T-helper 1 cell treated with Interleukin-12 subunit alpha and Interleukin-12 subunit beta and Interleukin-4 antibody, amounts not matched to agents 30 ng/mL and 1 ng/mL, for 36 hours (primary cell): ENCODE measurements at regions not wholly inside any gene's neighbourhood (a gene's known extent, or its start where the extent isn't known, plus 50 kb on each side); places are given as distances from the start of the nearest gene placed in this dataset.
"Not testable (repeated sequence)": the region's sequence is repeated elsewhere in the genome, so short reads cannot be mapped to it uniquely, and the experiment has no call there.

Experiments
- intact Hi-C: fragments of 100-400 bp; cut with micrococcal nuclease; formaldehyde crosslinking; loops from one replicate; pipeline ENCODE4 v1.15.1; 2024

GRCh38 chr9:7739595-7739994 lies 60.0 kb downstream of the DMAC1 start:
- intact Hi-C loops = no loop called here

DNA sequence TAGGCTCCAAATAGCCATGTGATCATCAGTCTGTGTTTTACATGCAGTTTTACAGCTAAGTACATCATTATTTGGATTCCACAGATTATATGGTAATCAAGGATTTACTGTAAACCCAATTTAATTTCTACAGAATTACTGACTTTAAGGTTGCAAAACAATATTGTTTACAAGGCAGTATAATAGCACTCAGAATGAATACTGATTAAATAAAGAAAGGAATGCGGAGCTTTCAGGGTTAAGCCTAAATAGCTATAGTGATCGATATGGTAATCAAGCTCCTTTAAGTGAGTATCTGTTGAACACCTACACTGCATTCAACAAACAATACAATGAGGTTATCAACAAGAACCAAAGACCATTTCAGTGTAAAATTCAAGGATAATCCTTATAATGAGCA lies 64.3 kb downstream of the DMAC1 start:
- intact Hi-C loops = no loop called here

- intact Hi-C loops = no loop called here
These were observed 69.5 kb downstream of the DMAC1 start for GRCh38 chr9:7730164-7730445.

DNA sequence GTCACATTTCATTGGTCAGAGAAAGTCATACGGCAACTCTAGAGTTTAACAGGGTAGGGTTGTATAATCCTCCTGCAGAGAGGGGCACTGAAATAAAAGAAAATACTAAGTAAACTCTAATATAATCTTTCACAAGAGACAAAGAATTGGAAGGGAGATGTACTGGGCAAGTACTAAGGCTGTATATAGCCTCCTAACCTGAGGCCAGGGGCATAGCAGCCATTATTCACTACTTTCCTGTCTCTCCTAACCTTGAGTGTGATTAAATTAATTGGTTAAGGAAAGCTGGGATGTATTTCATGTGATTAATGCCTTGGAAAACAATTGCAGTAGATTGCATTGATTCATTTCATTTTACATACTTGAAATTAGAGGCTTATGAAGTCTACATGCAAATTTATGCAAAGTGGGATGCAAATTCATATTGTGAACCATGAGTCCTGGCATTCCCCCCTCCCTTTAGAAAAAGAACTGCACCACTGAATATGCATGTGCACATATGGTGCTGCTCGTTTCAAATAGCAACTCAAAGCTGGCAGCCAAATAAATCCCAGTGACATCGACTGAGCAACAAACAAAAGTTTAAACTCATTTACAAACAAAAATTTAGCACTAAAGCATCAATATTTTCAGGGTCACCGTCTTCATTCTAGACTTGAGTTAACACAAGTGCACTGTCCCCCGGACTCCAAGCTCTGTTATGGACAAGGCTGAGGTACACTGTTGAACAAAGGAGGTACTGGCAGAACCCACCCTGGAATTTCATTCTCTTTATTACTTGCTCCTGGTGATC lies 70.0 kb downstream of the DMAC1 start:
- intact Hi-C loops = no loop called here

DNA sequence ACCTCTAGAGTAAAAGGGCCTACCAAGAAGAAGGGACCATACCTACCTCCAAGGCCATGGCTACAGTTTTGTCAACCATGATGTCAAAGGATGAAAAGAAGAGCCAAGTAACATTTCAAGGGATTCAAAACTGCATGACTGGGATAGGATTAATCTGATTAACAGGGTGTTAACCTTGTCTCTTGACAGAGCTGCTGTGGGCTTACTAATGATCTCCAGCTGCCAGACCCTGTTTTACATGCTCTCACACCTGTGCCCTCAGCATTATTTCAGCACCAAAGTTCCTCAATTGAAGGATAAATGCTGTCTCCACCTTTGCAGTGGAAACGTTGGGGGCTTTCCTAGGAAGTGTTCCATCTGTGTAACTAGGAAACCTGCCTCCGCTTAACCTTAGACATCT lies 78.3 kb downstream of the DMAC1 start:
- intact Hi-C loops = no loop called here

GRCh38 chr9:7713088-7713487 lies 86.5 kb downstream of the DMAC1 start:
- intact Hi-C loops = not testable (repeated sequence)

DNA sequence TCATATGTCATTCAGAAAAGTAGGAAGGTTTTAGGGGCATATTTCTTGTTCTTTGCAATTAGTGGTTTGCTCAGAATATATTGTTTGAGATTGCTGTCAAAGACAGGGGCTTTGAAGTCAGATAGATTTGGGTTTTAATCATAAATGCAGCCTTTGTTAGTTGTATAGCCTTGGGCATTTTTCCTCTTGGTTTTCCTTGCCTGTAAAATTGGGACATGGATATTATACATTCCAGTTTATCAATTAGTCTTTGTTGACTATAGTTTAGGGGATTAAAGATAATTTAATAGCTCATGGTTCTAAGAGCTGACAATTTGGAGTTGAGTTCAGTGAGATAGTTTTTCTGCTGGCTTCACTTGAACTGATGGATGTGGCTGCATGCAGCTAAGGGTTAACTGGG lies 88.9 kb downstream of the DMAC1 start:
- intact Hi-C loops = no loop called here

GRCh38 chr9:7707934-7708333 lies 91.6 kb downstream of the DMAC1 start:
- intact Hi-C loops = no loop called here

DNA sequence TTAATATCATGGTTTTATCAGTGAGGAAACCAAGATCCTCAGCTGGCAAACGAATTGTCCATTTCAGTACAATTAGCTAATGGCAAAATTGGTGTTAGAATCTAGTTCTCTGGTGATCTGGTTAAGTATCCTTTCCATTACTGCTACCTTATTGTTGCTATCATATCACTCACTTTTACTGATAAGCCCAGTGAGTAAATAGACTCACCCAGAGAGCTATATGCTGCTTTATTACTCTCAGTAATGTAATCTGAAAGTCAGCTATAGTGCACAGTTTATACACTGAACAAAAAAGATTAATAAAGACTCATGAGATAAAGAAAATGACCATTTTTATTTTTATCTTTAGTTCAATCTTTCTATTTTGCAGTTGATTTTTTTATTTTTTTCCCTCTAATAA lies 95.0 kb downstream of the DMAC1 start:
- intact Hi-C loops = no loop called here

GRCh38 chr9:7691909-7692308 lies 107.7 kb downstream of the DMAC1 start:
- intact Hi-C loops = no loop called here

GRCh38 chr9:7690014-7690413 lies 109.6 kb downstream of the DMAC1 start:
- intact Hi-C loops = no loop called here

DNA sequence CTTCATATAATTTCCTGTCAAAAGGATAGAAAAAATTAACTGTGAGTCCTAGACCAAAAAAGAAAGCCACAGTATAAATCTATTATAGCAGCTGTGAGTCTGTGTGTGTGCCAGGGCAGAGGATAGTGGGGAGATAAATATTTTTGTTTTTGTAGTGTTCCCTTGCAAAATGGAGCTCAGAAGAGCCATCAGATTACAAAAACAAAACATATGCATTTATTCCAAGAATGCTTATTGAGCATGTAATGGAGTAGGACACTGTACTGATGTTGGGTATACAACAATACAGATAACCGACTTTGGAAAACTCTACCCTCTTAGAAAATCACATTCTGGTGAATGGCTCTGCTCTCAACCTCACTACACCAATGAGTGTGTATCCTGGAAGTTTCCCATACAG lies 111.0 kb downstream of the DMAC1 start:
- intact Hi-C loops = no loop called here

GRCh38 chr9:7676609-7677156 lies 122.9 kb downstream of the DMAC1 start:
- intact Hi-C loops = no loop called here

- intact Hi-C loops = no loop called here
These were observed 127.7 kb downstream of the DMAC1 start for GRCh38 chr9:7671847-7672246.

DNA sequence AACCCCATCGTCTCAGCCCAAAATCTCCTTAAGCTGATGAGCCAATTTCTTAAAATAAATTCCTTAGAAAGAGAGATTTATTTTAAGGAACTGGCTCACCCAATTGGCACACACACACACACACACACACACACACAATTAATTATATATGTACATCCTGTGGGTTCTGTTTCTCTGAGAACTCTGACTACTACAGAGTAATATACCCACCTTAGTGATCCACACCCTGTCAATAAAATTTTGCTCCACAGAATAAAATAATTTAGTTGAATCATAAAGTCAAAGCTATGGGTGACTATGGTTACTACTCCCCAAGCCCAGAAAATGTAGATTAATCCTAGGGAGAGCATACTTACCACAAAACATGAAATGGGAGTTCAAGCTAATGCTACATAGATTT lies 131.0 kb downstream of the DMAC1 start:
- intact Hi-C loops = no loop called here

DNA sequence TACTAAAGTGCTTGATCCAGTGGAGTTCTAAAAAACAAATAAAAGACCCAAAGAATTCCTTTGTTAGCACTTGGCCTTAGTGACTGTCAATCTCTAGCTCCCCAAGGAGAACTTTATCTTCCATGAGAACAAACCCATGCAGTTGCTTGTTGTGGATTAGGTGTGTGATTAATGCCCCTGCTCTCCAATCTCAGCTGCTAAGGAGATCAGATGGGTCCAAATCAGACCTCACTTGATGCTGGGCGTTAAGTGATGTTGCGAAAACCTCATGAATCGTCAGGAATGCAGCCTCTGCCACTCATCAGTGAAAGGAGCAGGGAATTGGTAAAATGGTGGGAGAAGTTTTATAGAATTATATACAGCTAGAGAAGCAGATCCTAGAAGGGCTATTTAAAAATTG lies 133.7 kb downstream of the DMAC1 start:
- intact Hi-C loops = no loop called here

DNA sequence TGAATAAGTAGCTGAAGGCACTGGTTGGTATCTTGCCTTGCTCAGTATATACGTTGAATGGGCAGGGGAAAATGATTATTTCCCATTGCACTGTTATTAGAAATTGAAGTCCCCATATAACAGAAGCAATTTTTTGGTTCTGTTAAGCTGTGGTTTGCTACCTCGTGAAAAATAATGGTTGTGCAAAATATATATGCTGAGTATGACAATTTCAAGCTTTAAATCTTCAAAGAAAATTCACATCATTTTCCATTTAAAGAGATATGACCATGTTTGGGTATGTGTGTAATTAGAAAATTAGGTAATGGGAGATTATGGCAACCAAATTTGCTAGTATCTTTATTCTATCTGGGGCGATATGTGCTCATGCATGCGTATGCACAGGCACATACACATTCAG lies 139.8 kb downstream of the DMAC1 start:
- intact Hi-C loops = loop anchor here (10.0 kb wide), 1 partner anchor 835 kb away; no protein-coding TSS in a partner anchor

- intact Hi-C loops = loop anchor here (1.0 to 10.0 kb wide), 3 partner anchors 86 to 832 kb away; no protein-coding TSS in a partner anchor
These were observed 142.9 kb downstream of the DMAC1 start for GRCh38 chr9:7656636-7657035.

DNA sequence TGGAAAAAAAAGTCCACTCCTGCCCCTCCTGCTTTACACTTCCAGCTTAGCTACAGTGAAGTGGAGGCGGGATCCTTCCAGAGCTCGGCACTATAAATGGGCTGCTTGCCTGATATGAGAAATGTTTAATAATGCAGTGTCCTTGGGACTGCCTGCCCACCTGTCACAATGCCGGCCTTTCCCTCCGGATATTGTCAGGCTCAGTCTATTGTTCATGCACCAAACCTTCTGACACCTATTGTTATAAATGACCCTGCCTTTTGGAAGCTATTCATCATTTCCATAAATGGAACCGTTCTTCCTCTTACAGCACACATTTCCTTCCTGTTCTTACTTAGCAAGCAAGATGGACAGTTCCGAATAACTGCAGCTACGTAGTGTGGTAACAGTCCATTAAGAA lies 146.3 kb downstream of the DMAC1 start:
- intact Hi-C loops = loop anchor here (10.0 kb wide), 1 partner anchor 828 kb away; no protein-coding TSS in a partner anchor

- intact Hi-C loops = no loop called here
These were observed 159.3 kb downstream of the DMAC1 start for GRCh38 chr9:7640231-7640630.

GRCh38 chr9:7639471-7639870 lies 160.1 kb downstream of the DMAC1 start:
- intact Hi-C loops = no loop called here

GRCh38 chr9:7636838-7637467 lies 162.6 kb downstream of the DMAC1 start:
- intact Hi-C loops = no loop called here

GRCh38 chr9:7636309-7636708 lies 163.3 kb downstream of the DMAC1 start:
- intact Hi-C loops = no loop called here
